Astrocyte of the cerebellum (primary cell): ENCODE measurements at regions not wholly inside any gene's neighbourhood (a gene's known extent, or its start where the extent isn't known, plus 50 kb on each side); places are given as distances from the start of the nearest gene placed in this dataset.

ENCODE experiments used
- DNase-seq: peaks from one replicate; pipeline ENCODE4 v3.0.0-alpha.2; 2011; ENCODE audit warnings: low read depth
- H3K4me3 ChIP-seq: 2 replicates; pipeline ENCODE4 v1.5.1; 2011; ENCODE audit warnings: mild to moderate bottlenecking, low read depth, low read length, moderate library complexity
- CTCF ChIP-seq: IDR thresholded peaks from 2 replicates; pipeline ENCODE4 v1.5.1; 2012; ENCODE audit warnings: low read length, low read depth, moderate library complexity, mild to moderate bottlenecking; ENCODE audit errors: missing control alignments
- in situ Hi-C: cut with HindIII; loops from 2 replicates; pipeline ENCODE4 v1.10.0; 2017; ENCODE audit warnings: low sequenced_read_pairs

GRCh38 chrX:122817321-122817955 lies 366.6 kb upstream of the GRIA3 start:
- TF ChIP-seq CTCF = no peak
- no peak for DNase-seq
- in situ Hi-C loops = no loop called here
- H3K4me3 ChIP-seq = no peak overlapping the region

GRCh38 chrX:122818068-122818467 lies 366.0 kb upstream of the GRIA3 start:
- no peak for TF ChIP-seq CTCF
- in situ Hi-C loops = no loop called here
- H3K4me3 ChIP-seq = no peak overlapping the region
- no peak for DNase-seq

GRCh38 chrX:122833230-122833629 lies 350.8 kb upstream of the GRIA3 start:
- in situ Hi-C loops = no loop called here
- H3K4me3 ChIP-seq = no peak overlapping the region
- no peak for DNase-seq
- no peak for TF ChIP-seq CTCF

- H3K4me3 ChIP-seq = no peak overlapping the region
- no peak for DNase-seq
- in situ Hi-C loops = no loop called here
- TF ChIP-seq CTCF = no peak
Observed at GRCh38 chrX:122835886-122836285, 348.2 kb upstream of the GRIA3 start.

- no peak for TF ChIP-seq CTCF
- H3K4me3 ChIP-seq = no peak overlapping the region
- no peak for DNase-seq
- in situ Hi-C loops = no loop called here
Observed at GRCh38 chrX:122850326-122850725, 333.8 kb upstream of the GRIA3 start.

GRCh38 chrX:122856205-122856604 lies 327.9 kb upstream of the GRIA3 start:
- no peak for DNase-seq
- H3K4me3 ChIP-seq = no peak overlapping the region
- in situ Hi-C loops = no loop called here
- no peak for TF ChIP-seq CTCF
